HT1080 (cell line): ENCODE measurements at regions not wholly inside any gene's neighbourhood (a gene's known extent, or its start where the extent isn't known, plus 50 kb on each side); places are given as distances from the start of the nearest gene placed in this dataset.

Experiments
- DNase-seq: peaks from one replicate; pipeline ENCODE4 v3.0.0-alpha.2; 2015; ENCODE audit warnings: low read depth

DNA sequence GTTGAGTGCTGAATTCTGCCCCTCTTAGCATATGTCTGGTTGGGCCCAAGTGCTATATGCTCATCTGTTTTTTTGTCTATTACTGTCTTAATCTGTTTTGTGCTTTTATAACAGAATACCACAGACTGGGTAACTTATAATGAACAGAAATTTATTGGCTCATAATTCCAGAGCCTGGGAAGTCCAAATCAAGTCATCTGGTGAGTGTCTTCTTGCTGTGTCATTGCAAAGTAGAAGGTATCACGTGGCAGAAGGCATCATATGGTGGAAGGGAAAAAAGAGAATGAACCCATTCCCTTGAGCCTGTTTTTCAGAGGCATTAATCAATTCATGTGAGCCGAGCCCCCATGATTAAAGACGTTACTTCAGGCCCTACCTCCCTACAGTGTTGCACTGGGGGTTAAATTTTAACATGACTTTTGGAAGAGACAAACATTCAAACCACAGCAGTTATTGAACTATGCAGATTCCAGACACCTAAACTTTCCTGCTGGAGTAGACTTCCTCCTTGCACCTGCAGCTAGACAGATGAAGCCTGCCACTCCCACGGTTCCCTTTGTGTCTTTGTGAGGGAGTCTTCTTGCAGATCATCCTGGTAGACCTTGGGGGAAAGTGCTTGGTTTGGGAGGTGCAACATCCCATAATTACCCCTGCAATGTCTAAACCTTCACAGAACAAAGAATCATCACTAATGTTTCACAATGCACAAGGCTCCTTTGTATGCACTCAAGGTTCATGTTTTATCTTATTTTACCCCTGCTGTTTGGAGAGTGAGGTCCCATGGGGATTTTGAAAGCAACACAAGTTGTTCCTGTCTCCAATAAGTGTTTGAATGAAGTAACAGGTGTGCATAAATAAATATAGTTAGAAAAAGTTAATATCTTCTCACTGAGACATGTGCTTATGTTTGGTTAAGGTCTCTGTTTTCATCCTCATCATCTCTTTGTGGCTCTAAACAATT is 64.7 kb upstream of the XCR1 start:
- DNase-seq, result no peak

DNA sequence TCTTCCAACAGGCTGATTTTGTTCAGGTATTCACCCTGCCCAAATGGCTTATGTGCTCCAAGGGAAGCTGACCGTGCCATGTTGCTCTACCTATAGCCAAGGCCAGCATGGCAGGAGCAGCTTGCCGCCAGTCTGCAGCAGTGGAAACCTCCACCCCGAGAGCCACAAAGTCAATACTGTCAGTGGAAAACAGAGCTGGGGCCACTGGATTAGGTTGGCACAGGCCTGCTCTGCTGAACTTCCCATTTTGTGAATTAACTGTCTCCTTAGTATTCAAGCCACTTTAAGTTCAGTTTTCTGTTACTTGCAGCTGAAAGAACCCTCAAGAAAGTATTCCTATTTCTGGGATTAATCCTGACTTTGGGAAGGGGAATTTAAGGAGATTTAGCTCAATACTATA is 63.8 kb upstream of the XCR1 start:
- no peak for DNase-seq

DNA sequence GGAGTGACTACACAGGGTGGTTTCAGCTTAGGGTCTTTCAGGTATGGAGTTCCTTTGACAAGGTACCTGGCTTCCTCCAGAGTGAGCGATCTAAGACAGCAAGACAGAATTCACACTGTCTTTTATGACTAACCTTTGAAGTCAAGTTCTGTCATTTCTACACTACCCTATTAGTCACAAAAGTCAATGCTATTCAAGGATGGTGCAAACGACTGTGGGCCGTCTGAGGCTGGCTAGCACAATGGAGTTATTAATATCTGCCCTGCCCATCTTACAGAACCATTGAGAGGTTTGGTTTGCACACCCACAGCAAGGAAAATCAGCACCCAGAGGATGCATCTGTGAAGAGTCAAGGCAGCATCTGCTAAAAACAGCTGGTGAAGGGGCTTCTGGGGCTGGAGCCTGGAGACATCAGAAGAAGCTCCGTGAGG is 62.9 kb upstream of the XCR1 start:
- peak; percentile 67 for DNase-seq

DNA sequence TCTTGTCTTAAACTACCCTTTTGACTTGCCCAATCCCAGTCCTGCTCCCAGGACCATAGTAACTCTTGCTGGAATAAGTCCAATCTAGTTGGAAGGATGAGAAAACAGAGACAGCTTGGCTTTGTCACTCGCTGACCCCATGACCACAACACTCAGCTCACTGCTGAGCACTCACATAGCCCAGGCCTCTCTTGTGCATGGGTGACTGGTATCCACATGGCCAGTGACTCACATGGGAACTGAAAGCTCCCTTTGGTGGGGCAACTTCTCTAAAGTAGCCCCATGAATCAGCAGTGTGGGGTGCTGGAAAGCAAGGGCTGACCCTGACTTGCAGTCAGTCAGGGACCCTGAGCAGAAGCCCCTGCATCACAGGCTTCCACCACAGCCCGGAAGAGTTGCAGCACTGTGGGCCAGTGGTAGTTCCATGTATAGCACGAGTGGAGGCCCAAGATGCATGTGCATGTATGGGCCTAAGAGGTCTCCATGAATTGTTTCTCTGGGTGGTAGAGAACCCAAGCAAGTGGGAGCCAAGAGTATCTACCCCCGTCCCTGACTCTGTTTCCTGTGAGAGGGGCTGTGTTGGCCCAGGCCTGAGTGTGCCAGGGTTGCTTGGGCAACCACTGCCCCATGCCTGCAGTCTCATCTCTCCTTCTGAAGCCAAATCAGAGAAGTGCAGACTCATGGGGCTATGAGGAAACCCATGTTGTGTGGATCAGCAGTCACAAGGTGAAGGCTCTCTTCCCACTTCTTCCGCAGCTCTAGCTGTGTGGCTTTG is 62.1 kb upstream of the XCR1 start:
- peak; percentile 97 for DNase-seq

DNA sequence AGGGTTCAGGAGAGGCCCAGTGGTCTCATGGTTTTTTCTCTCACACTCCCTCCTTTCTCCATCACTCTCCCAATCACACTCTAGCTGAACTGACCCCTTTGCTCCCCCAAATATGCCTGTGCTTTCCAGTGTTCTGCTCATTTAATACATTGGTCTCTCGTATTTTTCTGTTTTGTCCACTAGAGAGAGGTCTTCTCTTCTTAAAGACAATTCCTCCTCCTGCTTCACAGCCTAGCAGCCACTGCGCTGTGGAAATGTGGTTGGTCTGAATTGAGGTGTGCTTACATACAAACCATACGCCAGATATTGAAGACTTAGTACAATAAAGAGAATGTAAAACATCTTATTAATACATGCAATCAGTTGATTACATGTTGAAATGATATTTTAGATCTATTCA is 60.6 kb upstream of the XCR1 start:
- peak; percentile 58 for DNase-seq

DNA sequence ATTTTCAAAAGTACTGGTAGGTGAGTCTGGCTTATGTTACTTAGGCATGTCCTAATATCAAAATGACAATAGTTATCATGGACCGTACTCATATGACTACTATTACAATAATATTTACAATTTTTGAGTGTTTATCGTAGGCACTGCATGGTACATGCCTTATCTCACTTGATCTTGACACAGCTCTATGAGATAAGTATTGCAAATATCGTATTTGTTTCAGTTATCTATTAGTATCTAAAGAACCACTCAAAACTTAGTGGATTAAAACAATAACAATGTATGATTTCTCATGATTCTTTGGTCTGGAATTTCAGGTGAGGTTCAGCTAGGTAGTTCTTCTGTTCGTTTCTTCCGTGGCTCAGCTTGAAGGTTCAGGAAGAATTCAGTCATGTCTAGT is 59.7 kb upstream of the XCR1 start:
- DNase-seq, result no peak

DNA sequence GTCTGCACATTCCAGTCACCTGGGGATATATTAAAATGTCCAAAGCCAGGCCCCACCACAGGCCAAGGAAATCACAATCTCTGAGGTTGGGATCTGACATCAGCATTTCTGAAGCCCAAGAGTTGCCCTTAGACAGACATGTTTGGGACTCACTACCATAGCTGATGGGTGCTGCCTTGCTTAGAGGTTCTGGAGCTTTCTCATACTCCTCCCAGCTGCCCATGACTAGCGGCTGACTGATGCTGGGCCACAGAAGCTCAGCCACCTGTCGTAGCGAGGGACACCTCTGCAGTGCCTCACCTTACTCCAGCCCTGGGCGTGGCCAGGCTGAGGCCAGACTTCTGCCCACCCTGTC is 58.8 kb upstream of the XCR1 start:
- DNase-seq, result no peak

DNA sequence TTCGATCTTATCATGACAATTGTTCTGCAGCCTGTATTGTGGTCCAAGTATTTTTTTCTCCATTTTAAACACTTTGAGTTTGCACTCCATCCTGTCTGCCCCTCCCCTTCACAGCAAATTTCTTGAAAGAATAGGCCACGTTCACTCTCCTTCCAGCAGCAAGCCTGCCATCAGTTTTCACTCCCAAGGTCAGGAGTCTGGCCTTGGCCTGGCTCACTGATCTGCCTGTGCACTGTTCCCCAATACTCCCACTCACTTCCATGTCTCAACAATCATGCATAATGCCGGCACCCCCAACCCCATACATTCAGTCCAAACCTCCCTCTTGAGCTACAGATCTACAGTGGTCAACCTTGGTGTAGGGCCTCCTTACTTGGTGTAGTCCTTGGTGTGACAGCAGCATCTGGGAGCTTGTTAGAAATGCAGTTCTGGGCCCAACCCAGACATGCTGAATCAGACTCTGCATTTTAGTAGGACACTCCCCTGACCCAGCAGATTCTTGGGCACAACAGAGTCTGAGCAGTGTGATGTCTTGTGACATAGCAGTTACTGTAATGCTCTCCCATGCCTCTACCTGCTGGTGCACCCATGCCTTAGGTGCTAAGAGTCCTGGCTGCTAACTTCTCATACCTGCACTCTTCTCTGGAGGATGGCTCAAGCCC is 58.3 kb upstream of the XCR1 start:
- no peak for DNase-seq

DNA sequence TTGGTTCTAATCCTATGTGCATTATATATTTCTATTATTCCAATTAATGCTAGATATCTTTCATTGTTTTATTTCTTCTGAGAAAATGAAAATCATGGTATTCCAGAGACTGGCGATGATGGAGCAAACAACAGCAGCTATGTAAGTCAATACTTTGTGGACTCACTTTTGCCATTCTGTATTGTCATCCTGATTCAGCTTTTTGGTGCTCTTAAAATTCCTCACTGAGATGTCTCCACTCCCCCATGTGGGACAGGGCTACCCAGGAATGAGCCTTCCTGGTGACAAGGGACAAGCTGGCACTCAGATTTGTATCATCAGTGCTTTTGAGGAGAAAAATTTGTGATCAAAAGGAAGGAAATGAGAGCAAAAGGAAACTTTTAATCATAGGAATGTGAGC is 56.7 kb upstream of the XCR1 start:
- DNase-seq, result no peak

DNA sequence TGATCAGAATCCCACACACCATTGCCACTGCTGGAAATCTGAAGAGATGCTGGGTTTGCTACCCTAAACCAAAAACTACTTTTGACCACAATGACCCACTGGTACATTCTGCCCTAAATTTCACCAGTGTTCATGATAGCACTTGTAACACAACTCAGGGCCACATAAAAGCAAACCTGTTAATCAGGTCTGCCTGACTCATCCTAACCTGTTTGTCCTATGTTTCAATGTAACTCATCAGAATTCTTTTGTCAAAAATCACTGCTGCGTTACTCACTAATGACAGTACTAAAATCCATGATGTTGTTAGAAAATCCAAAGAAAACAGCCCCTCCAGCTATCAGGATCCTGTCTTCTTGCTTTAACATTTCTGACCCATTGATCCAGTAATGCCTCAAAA is 55.6 kb upstream of the XCR1 start:
- DNase-seq, result no peak

DNA sequence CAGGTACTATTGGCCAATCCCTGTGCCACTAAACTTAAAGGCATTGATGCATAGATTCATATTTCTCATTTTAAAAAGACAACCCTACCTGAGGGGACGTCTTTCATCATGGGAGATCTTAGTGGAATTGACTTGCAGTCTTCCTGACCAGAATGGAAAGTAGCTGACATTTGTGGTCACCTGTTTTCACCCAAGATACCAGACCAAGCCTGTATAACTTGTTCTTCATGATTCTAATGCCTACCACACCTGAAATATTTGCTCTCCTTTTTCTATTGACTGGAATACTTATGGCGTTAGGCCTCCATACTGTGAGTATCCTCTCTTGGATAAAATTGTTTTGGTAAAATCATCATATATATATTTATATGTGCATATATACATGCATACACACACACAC is 54.7 kb upstream of the XCR1 start:
- no peak for DNase-seq

DNA sequence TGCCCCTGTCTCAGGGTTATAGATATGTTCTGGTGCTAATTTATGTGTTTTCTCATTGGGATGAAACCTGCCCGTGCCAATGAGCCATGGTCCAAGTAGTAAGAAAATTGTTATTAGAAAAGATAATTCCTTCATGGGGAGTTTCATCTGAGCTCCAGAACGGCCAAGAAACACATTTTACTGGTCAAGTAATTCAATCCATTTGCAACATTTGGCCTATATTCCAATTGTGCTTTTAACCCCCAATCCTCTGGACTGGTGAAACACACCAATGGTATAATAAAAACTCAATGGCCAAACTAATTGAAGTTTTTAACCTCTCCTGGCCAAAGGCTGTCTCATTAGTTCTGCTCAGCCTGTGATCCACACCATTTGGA is 53.7 kb upstream of the XCR1 start:
- no peak for DNase-seq

DNA sequence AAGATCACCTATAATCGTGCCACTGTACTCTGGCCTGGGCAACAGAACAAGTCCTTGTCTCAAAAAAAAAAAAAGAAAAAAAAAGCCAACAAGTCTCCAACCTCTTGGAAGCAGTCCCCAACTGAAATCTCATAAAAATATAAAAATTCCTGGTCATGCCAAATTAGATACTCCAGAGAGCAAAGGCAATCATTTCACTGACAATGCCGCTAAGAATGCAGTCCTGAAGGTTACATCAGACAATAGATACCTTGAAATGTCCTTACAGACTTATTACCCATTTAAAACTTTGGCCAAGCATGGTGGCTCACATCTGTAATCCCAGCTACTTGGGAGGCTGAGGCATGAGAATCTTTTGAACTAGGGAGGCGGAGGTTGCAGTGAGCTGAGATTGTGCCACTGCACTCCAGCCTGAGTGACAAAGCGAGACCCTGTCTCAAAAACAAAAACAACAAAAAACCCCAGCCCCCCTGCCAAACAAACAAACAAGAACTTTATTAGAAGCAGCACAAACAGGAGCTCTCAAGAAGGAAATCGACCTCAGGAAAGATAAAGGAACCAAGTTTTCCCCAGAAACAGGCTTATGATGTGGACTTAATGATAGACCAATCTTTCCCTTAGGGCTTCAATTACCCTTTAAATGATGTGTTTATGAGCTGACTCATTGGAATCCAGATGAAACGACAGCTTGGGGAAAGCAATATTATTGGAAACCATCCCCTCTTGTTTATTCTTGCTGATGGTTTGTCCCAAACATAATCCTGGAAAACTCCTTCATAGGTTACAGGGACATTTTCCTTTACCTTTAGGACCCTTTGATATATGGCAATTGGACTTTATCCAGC is 53.1 kb upstream of the XCR1 start:
- no peak for DNase-seq

DNA sequence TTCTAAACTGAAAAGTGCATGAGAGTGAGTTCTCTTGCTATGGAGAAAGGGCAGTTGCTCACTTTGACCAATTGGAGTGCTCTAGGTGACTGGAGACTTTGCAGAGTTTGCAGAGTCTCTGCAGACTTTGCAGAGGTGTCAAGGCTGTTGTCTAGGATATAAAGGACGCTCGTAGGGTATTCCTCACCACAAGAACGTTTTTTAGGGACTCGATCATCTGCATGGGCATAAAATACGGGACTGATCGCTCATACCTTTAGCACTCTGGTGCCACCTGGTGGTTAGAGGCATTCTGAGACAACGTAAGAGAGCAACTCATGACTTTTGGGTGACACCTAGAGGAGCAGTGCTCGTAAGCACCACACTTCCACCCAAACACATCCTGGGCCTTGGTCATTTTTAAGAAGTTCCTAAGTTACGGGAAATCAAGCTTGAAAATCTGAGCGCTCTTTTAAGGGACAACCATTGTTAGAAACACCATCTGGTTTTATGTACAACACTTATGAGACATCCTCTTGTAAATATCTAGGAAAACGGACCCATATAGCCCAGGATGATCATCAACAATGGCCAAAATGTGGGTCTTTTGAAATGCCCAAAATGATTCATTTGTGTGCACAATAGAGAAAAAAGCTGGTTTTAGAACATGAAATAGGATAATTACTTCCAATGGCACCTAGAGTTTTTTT is 51.6 kb upstream of the XCR1 start:
- DNase-seq, result peak; percentile 83
